Stimulated activated CD4-positive, alpha-beta T cell treated with anti-CD3 and anti-CD28 coated beads, Interleukin-2, amount 100 ng/mL, for 4 hours (primary cell): ENCODE measurements at regions not wholly inside any gene's neighbourhood (a gene's known extent, or its start where the extent isn't known, plus 50 kb on each side); places are given as distances from the start of the nearest gene placed in this dataset.
"Not testable (repeated sequence)": the region's sequence is repeated elsewhere in the genome, so short reads cannot be mapped to it uniquely, and the experiment has no call there.

Source experiments
- DNase-seq: peaks from one replicate; pipeline ENCODE4 v3.0.0-alpha.2; 2020; ENCODE audit warnings: low read depth

- no peak for DNase-seq
These were observed 214.8 kb upstream of the UBL3 start for GRCh38 chr13:30065181-30065580.

DNA sequence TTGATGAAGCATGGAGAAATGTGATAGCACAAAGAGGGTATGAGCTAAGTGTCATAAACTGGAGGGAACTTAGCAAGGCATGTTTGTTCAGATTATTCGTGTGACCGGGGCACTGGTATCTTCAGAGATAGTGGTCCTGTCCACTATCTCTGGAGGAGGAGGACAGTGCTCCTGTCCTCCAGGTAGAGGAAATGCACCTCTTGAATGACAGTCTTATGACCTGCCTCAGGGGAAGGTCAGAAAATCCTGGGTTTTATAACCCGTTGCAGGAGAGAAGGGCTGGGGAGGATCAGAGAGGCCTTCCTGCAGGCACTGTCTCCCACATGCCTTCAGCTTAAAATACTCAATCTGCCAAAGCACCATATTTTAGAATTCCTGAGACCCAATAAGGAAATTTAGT lies 213.5 kb upstream of the UBL3 start:
- DNase-seq, result no peak

GRCh38 chr13:30061217-30061616 lies 210.8 kb upstream of the UBL3 start:
- no peak for DNase-seq

GRCh38 chr13:30058429-30058828 lies 208.0 kb upstream of the UBL3 start:
- no peak for DNase-seq

DNA sequence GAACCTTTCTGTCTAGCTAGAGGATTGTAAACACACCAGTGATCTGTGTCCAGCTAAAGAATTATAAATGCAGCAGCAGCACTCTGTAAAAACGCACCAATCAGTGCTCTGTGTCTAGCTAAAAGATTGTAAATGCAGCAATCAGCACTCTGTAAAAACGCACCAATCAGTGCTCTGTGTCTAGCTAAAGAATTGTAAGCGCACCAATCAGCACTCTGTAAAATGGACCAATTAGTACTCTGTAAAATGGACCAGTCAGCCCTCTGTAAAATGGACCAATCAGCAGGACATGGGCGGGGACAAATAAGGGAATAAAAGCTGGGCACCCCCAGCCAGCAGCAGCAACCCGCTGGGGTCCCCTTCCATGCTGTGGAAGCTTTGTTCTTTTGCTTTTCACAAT lies 204.1 kb upstream of the UBL3 start:
- not testable (repeated sequence) for DNase-seq

DNA sequence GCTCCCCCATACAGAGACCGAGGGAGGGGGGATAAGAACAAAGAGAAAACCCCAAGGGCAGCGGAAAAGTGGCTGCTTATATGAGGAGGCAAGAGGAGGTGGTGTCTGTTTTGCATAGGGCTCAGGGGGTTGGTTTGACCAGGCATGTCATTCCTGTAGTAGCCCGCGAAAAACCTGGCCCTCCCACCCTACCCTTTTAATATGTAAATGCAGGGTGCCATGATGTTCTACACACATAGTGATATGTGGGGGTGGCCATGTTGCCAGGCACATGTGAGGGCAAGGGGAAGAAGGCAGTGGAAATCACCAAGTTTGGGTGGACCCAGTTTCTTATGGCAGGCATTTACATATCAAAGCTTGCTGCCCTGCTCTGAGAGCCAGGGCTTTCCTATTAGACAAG lies 203.5 kb upstream of the UBL3 start:
- no peak for DNase-seq

DNA sequence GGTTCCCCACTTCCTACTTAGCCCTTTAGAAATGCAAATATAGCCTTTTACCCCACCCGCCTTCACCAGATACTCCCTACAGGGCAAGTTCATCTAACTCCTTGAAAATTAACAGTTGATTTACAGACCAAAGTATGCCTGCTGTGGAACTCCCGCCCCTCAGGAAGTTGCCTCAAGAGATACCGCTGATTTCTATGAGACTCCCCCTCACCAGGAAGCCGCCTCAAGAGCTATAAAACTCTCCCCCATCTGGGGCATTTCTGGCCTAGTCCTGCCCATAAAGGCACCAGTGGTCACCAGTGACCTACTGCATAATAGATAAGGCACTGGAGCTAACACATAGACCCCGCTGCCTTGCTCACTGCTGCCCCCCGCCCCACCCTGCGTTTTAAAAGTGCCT lies 201.7 kb upstream of the UBL3 start:
- DNase-seq, result no peak

DNA sequence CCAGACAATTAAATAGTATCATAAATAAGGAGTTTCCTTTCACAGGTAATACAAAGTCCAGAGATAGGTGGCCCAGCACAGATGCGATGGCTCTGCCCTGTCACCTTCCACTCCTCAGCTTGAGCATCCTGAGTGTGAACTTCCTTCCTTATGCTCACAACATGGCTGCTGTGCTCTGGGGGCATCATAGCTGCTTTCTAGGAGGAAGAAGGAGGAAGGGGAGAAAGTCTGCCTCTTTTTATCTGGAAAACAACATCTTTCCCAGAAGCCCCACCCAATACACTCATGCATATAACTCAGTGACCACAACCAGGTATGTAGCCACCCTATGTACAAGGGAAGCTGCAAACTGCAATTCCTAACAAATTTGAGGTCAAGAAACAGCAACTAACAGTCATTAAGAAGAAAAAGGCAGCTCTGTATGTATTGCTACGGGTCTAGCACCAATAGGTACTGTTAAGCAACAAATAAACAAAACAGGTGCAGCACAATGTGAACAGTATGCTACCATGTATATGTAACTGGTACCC lies 201.2 kb upstream of the UBL3 start:
- no peak for DNase-seq

DNA sequence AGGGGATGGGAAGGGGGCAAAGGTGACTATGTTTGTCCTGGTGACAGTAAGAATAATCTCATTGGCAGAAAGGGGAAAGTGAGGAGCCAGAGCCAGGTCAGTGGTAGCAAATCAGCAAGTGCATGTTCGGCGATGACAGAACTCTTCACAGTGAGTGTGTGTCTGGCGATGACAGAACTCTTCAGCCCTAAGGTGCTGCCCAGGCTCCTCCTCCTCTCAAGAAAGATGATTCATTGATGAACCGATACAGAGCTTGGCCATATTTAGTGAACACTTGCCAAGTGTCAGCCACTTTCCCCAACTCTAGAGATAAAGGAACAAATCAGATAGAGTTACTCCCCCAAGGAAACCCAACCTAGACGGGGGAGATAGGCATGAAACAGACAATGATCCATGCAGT lies 199.3 kb upstream of the UBL3 start:
- no peak for DNase-seq

DNA sequence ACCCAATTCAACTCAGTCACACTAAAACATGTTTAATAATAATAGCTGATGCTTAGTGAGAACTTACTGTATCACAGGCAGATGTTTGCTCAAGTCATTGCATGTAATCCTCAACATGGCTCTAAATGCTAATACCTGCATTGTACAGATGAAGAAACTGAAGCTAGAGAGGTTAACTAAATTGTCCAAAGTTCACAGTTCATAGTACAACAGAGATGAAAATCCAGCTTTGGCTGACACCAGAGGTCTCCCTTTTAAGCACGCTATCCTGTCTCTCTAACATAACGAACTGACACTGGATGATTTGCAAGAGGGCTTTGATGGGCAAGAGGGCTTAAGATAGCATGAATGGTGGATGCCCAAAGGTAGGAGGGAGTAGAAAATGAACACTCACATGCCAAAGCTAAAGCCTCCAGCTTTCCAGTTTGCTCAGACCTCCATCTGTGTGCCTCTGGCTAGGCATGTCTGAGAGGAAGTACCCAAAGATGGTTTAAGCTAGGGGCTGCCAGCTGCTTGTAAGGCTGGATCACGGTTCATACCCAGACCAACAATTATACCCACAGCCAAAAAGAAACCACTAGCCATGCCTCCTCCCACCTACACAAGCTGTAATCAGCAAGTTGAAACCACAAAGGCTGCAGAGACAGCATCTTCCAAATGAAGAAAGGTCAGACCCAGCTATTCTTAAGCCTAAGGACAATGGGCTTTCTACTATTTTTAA lies 196.9 kb upstream of the UBL3 start:
- DNase-seq, result no peak

- DNase-seq, result no peak
These were observed 195.7 kb upstream of the UBL3 start for GRCh38 chr13:30045916-30046704.

- DNase-seq, result no peak
These were observed 194.5 kb upstream of the UBL3 start for GRCh38 chr13:30044932-30045331.

DNA sequence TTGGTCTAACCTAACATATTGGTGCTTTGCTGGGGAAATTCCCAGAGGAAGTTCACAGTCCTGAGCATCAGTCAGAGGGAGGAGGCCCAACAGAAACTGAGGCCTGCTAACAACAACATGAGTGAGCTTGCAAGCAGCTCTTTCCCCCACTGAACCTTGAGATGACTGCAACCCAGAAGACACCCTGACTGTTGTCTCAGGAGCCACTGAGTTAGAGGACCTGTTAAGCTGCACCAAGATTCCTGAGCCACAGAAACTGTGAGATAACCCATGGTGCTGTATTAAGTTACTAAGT lies 193.2 kb upstream of the UBL3 start:
- no peak for DNase-seq

DNA sequence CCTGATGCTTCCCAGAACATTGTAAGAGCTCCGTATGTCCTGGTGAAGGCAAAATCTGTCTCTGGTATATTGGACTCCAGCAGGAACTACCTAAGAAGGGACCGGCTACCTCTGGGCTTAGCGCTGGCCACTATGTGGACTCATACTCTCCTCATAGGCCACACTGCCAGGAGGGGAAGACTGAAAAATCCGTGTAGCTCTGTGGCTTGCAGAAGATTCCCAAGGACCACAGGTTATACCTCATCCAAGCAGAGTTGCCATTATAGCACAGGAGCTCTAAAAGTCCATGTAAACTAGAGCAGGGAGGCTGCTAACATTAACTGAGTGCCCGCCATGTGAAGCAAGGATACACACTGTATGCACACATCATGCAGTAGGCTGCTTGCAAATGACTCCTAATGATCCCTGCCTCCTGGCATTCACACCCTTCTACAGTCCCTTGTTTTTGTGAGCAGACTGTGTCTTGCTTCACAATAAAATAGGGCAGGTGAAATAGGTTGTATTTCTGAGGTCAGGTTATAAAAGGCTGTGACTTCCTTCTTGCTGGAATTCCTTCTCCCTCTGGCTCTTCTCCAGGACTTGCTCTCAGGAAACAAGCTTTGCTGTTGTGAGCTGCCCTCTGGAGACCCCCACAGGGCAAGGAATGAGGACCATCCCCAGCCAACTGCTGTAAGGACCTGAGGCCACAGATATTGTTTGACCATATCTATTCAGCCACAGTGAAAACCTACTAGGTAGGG lies 192.6 kb upstream of the UBL3 start:
- no peak for DNase-seq

- no peak for DNase-seq
These were observed 191.9 kb upstream of the UBL3 start for GRCh38 chr13:30042272-30042671.

GRCh38 chr13:30039511-30039911 lies 189.1 kb upstream of the UBL3 start:
- DNase-seq, result no peak

DNA sequence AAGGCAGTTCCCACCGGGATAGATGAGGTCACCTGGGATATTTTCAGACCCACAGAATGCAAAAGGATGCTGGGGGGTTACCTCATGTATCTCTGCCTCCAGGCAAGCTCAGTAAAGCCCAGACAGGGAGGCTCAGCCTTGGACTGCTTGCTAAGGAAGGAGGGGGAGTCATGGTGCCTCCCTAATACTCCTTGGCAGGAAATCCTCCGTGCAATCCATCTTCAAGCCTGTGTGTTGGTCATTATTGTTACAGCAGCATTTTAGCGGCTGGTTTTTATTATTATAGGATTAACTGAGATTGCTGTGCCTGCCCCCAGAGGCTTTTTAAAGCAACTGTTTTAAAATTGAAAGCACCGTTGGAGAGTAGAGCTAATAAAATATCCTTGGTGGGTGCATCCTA lies 188.5 kb upstream of the UBL3 start:
- no peak for DNase-seq

DNA sequence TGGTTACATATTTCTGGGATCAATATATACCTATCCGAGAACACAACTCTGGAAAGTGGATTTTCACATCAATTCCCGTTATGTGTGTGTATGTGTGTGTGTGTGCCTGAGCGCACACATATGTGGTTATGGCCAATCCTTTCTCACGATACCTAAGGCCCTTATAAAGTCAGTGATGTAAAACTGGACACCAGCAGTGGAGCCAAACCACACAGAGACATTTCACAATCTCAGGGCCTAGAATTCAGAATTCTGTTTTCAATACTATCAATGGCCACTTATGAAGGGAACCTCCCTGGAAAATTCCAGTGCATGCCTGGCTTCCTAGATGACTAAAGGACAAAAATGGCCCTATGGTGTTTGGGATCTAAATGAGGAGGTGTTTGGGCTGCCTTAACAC lies 187.3 kb upstream of the UBL3 start:
- no peak for DNase-seq

DNA sequence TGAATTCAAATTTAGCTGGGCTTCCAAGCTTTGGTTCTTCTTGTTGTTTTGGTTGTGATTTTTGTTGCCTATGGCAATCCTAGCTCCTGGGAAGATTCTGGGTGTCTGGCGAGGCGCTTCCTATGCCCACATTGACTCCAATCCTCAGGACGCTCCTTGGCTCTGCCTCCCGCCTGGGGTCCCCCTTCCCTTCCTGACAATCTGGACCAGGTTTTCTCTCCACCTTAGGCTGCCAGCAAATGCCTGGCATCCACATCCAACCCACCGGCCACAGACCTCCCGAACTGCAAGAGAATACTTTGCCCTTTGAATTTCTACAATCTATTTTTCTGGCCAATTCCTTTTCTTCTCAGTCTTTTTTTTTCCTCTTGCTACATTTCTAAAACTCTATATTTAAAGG lies 186.9 kb upstream of the UBL3 start:
- no peak for DNase-seq

DNA sequence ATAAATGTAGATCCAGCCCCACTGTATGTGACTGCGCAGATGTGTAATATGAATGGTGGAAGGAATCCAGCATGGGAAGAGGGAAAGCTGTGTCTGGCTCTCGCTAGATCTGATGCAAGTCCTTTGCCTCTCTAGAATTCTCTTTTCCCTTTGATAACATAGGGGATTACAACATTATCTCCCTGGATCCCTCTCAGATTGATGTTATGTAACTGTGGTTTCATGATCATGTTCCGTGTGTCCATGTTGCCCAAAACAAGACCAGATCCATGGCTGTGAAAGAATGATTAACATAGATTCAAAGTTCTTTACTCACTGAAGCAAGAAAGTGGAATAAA lies 184.0 kb upstream of the UBL3 start:
- DNase-seq, result no peak

DNA sequence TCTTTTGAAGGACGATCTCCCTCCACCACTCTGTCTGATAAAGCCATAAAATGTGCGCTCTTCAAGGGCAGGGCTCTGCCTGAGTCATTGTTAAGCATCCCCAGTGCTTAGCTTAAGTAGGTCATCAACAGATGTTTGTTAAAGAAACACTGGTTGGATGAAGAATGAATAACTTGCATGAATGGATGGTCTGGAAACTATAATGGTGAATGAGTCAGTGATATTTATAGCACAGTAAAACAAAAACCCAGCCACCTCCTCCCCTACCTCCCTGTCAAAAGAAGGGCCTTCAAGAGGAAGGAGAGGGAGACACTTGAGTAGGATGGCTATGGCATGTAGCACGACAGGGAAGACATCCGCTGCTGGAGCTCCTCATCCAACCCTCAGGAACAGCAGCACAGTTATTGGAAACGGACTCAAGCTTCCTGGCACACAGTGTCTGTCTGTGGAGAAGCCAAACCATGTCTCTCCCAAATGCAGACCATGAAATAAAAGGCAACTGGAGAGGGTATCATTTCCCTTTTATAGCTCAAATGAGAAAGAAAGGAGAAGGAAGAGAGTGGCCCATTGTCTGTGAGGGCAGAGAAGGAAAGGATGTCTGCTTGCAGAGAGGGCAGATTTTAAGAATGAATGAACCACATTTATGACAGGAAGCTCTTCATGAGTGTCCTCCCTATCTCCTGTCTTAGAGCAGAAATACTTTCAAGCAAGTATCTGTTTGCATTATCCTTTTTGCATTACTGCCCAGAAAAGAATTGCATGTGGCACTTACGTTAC lies 183.5 kb upstream of the UBL3 start:
- DNase-seq, result no peak

GRCh38 chr13:30032263-30032662 lies 181.8 kb upstream of the UBL3 start:
- DNase-seq, result no peak
